ENCODE measurements at regions not wholly inside any gene's neighbourhood (a gene's known extent, or its start where the extent isn't known, plus 50 kb on each side); places are given as distances from the start of the nearest gene placed in this dataset.

DNA sequence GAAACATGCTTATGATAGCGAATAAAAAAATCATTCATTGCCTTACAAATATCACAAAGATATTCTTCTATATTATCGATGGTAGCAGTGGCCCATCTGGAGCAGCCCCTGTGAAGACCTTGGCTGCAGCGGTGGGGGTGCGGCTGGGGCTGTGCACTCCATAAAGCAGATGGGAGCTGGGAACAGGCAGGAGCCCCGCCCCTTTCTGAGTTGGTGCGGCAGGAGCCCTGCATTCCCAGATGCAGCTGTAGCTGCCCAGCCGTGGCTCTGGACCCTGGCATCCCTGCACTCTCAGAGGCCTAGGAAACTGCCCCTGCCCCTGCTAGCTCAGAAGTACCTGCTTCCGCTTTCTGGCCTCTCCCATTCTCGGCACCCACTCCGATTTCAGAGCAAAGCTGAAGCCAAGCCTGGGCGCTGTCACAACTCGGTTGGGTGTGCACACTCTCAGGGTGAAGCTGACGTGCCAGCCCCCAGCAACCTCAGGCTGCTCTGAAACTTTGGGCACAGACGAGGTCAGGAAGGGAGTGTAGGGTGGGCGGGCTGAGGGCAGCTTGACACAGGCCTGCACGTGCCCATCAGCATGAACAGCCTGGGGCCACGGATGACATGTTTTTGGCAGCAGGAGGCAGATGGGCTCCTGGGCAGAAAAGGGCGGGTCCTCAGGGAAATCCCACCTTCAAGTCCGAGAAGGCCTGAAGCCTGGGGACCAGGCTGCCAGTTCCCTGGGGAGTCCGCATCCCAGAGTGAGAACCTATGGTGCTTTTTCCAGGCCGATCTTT lies 1440.8 kb upstream of the ACO1 start:
- H3K4me1 ChIP-seq = no peaks in the 10 kb centered on the region
- H3K9me3 ChIP-seq = peaks cover 0 to 10% (median 0%) of the 10 kb centered on the region in 4 donors
- no peaks in the 10 kb centered on the region for H3K27me3 ChIP-seq
- TF ChIP-seq CTCF (IDR thresholded peaks at IDR 0.05) (no peak), POLR2AphosphoS5 (IDR thresholded peaks at IDR 0.05) (no peak), EP300 (IDR thresholded peaks at IDR 0.05) (no peak), POLR2A (IDR thresholded peaks at IDR 0.05; ENCODE audit: low read depth) (no peak)
- no peaks in the 10 kb centered on the region for H3K36me3 ChIP-seq
- 85% methylated on average over 21 of the region's 21 CpGs for WGBS
- H3K27ac ChIP-seq (replicated peaks in 1 of 4) = no peak overlapping the region
- no peak overlapping the region for H3K4me3 ChIP-seq
- no peak for DNase-seq (ENCODE audit: extremely low spot score)
- intact Hi-C loops (cut with DNase I) = no loop called here

GRCh38 chr9:30944225-30944569 lies 1440.2 kb upstream of the ACO1 start:
- no peaks in the 10 kb centered on the region for H3K36me3 ChIP-seq
- intact Hi-C loops (cut with DNase I) = no loop called here
- peaks cover 0 to 10% (median 0%) of the 10 kb centered on the region in 4 donors for H3K9me3 ChIP-seq
- H3K4me1 ChIP-seq = no peaks in the 10 kb centered on the region
- no peak overlapping the region for H3K27ac ChIP-seq (replicated peaks in 1 of 4)
- no peak for DNase-seq (ENCODE audit: extremely low spot score)
- 89% methylated on average over 5 of the region's 6 CpGs for WGBS
- no peaks in the 10 kb centered on the region for H3K27me3 ChIP-seq
- H3K4me3 ChIP-seq = no peak overlapping the region
- TF ChIP-seq POLR2AphosphoS5 (IDR thresholded peaks at IDR 0.05) (no peak), POLR2A (IDR thresholded peaks at IDR 0.05; ENCODE audit: low read depth) (no peak), EP300 (IDR thresholded peaks at IDR 0.05) (no peak), CTCF (IDR thresholded peaks at IDR 0.05) (no peak)

DNA sequence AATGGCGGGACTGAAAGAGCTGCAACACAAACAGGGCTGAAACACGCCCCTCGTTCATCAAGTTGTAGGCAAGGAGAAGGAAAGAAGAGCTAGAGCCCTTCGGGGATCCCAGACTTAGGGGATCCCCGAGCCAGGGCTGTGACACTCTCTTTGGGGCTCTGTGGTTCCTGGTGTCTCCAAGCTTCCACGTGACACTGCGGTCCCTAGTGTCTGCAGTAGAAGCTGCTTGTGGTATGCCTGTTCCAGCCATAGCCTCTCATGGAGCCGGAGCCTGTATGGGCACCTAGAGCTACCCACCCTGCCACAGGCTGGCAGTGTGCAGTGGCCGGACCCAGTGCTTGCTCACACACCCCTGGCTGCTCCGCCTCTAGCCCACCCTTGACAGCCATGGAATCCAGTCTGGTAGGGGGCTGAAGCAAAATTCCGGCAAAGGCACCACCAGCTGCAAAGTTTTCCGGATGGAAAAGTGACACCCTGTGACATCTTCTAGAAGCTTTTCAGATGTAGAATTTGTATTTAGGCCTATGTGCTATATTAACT lies 1439.6 kb upstream of the ACO1 start:
- intact Hi-C loops (cut with DNase I) = no loop called here
- Histone ChIP-seq H3K4me1 (no peaks in the 10 kb centered on the region), H3K9me3 (peaks cover 0 to 10% (median 0%) of the 10 kb centered on the region in 4 donors), H3K4me3 (no peak overlapping the region), H3K27me3 (no peaks in the 10 kb centered on the region), H3K36me3 (no peaks in the 10 kb centered on the region), H3K27ac (replicated peaks in 1 of 4) (no peak overlapping the region)
- DNase-seq (ENCODE audit: extremely low spot score) = no peak
- WGBS = 88% methylated on average over 10 of the region's 12 CpGs
- TF ChIP-seq POLR2A (IDR thresholded peaks at IDR 0.05; ENCODE audit: low read depth) = no peak
- TF ChIP-seq CTCF (IDR thresholded peaks at IDR 0.05) = no peak
- no peak for TF ChIP-seq EP300 (IDR thresholded peaks at IDR 0.05)
- no peak for TF ChIP-seq POLR2AphosphoS5 (IDR thresholded peaks at IDR 0.05)

- Histone ChIP-seq H3K27me3 (no peaks in the 10 kb centered on the region), H3K4me3 (no peak overlapping the region), H3K36me3 (no peaks in the 10 kb centered on the region), H3K4me1 (no peaks in the 10 kb centered on the region), H3K9me3 (peaks cover 0 to 12% (median 2%) of the 10 kb centered on the region in 4 donors), H3K27ac (replicated peaks in 1 of 4) (no peak overlapping the region)
- intact Hi-C loops (cut with DNase I) = no loop called here
- TF ChIP-seq POLR2AphosphoS5 (IDR thresholded peaks at IDR 0.05) = no peak
- no peak for TF ChIP-seq POLR2A (IDR thresholded peaks at IDR 0.05; ENCODE audit: low read depth)
- no peak for TF ChIP-seq CTCF (IDR thresholded peaks at IDR 0.05)
- TF ChIP-seq EP300 (IDR thresholded peaks at IDR 0.05) = no peak
- DNase-seq (ENCODE audit: extremely low spot score) = no peak
These were observed 1420.1 kb upstream of the ACO1 start for GRCh38 chr9:30964332-30964731.

Data from esophagus muscularis mucosa (tissue), 4 donors.